RPMI7951 (cell line): ENCODE measurements at regions not wholly inside any gene's neighbourhood (a gene's known extent, or its start where the extent isn't known, plus 50 kb on each side); places are given as distances from the start of the nearest gene placed in this dataset.

Source experiments
- DNase-seq: peaks from one replicate; pipeline ENCODE4 v3.0.0-alpha.2; 2012; ENCODE audit warnings: low read depth

DNA sequence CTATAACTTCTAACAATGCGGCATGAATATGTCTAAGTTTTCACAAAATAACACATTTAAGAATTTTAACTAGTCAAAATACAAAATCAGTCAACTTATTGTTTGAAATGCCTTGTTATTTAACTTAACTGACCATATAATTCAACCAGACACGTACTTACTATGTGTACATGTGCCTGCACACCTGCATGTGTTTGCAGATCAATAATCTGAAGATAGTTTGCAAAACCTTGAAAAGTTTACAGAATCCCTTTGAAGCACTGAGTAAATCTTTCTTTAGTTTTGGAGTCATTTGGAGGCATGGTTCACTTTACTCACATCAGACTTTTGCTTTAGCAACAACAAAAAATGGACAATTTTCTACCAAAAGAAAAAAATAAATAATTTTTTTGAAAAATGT lies 363.8 kb downstream of the PMP22 start:
- no peak for DNase-seq

DNA sequence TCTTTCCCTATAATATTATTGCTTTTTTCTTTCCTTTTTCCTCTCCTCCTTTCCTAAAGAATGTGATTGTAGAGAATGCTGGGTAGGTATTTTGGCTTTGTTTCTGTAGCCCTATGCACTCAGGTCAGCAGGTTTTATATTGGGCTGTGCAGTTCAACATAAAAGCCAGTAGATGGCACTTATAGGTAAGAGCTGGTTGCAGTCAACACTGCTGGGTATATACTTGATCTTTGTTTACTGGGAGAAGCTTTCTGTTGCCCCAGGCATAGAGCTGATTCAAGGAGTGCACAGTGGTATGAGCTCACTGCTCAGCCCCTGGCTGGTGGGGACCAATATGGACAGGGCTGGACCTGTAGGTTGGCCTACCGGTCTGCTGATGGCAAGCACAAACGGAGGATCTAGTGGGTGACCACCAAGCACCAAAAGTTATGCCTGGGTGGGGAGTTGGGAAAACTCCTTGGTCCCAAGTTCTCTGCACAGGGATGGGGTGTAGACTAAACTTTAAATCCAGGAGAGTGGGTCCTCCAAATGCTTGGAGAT lies 378.9 kb downstream of the PMP22 start:
- peak; percentile 36 for DNase-seq

DNA sequence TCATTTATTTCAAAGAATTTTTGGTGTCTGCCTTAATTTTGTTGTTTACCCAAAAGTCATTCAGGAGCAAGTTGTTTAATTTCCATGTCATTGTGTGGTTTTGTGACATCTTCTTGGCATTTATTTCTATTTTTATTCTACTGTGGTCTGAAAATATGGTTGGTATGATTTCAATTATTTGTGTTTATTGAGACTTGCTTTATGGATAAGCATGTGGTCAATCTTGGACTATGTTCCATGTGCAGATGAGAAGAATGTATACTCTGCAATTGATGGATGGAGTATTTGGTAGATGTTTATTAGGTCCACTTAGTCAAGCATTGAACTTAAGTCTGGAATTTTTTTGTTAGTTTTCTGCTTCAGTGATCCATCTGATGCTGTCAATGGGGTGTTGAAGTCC lies 383.0 kb downstream of the PMP22 start:
- no peak for DNase-seq

DNA sequence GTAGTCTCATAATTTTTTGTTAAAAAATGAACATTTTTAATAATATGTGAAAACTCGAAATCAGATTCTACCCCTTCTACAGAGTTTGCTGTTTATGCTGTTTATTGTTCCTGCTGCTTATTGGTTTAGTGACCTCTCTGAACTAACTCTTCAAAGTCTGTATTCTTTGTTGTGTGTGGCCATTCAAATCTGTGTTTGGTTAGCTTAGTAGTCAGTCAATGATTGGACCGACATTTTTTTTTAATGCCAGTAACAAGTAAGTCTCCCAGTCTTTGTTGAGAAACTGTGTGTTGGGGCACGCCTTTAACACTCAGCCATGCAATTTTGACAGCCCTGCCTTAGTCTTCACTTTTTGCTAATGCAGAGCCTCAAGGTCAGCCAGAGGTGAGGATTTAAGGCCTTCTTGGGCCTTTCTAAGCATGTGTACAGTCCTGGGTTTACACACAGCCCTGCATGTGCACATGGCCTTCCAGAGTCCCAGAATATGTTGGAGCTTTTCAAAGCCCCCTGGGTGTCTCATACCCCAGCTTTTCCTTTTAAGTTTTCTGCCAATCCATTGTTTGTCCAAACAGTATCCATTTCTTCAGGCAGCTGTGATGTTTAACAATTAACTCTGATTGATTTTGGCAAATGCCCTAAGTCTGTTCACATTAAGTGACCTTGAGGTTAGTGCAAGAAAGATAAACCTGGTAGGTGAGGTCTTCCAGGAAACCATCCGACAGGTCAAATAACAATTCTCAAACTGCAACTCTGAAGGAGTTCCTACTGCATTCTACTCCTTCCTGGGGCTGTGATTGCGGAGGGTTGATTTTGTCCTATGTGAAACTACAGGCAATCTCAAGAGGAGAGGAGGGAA lies 389.3 kb downstream of the PMP22 start:
- no peak for DNase-seq

DNA sequence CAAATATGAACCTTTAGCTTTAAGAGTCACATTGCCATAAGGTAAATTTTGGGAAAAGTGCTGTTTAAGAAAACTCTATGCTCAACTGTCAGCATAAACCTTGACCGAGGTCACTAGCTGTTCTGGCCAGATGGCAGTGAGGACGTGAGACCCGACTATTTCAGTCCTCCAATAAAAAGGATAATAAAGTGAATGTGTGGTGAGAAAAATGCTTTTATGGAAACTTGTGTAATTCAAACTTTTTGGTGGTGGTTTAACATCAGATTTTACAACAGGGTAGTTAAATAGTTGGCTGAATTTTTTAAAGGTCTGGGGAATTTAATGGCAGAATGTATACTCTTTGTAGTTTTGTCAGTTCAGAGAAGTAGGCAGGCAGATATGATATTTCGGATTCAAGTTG lies 391.1 kb downstream of the PMP22 start:
- DNase-seq = no peak

DNA sequence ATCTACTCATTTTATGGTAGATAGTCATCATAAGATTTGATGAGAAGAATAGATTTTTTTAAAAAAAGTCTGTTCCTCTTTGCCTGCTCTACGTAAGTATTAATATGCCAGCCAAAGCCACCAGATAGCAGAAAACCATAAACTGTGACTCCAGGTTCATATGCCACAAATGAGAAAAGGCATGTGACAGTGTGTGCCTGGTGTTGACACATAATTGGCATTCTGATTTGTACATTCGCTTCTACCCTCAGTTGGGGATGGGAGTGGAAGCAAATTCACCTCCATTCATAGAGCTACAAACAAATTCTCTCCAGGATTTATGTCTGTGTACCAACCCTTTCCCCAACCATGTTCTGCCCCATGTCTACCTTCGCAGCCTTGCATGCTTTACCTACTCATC lies 391.6 kb downstream of the PMP22 start:
- no peak for DNase-seq

DNA sequence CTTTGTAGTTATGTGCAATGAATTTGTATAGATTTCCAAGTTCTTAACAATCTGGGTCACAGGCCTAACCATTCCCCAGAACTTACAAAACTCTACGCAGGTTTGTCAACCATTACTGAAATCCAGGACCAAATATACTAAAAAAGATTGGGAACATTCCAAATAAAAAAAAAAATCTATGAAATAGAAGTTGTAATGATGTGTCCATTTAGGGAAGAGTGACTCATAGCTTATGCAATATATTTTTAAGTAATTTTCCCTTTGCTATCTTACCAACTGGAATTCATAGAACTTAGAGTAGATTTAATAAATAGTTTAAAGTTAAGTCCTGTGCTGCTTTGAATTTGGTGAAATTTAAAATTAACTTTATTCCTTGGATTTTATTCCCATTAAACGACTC lies 393.2 kb downstream of the PMP22 start:
- no peak for DNase-seq

DNA sequence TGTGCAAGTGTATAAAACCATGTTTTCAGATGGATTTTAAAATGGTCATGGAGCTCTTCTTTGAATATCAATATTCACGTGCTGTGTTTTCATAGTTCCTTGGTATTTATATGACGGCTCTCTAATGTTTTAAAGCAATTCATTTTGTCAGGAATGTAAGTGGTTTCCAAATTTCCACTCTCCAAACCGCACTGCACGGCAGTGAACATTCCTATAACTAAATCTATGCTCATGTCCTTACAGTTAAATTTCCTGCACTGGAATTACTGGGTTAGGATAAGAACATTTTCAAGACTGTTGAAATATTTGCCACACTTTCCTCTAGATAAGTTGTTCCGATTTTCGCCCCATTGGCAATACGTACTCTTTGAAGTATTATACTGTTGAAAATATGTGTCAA lies 398.9 kb downstream of the PMP22 start:
- no peak for DNase-seq

DNA sequence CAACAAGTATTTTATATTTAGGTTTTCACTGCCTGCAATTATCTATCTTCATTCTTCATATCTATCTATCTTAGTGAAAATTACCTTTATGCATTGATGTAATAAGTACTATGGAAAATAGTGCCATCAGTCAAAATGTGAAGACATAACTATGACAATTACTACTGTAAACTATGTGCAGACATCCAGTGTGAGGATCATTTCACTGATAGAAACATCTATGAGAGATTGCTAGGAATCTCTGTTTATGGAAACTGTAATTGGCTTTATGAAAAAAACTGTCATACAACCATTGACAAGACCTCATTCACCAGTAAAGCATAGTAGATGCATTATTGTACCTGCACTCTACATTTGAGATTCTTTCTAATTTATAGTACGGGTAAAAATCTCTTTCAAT lies 401.0 kb downstream of the PMP22 start:
- DNase-seq = no peak

DNA sequence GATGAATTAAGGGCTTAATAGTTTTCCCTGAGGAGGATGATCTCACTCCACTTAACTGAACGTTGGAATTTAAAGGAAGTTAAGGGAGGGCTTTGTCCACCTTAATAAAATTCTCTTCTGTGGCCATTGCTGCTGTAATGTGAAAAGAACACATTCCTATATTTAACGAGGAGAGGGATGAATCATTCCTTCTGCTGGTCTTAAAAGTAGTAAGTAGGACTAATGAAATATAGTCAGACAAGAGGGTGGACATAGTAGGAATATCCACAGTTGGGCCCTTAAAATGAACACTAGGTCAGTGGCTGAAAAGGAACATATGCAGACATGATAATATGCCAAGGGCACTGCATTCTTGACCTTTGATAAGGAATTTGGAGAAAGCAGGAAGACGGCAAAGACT lies 405.6 kb downstream of the PMP22 start:
- DNase-seq = no peak

DNA sequence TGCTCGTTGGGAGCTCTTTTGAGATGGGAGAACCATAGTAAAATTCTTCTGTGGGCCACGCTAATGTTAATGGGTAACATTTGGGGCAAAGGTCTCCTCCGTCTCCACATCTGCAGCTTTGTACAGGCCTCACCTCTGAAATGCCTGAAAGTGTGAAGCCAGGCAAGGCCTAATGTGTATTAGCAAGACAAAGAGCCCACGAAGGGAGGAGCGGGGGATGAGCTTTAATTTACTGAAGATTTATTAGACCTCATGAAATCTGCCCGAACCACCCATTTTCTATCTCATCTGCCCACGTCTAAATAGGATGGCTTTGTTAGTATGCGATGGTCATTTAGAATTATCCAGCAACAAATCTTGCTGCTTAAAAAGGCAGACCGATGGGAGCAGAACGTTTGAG lies 408.9 kb downstream of the PMP22 start:
- no peak for DNase-seq

DNA sequence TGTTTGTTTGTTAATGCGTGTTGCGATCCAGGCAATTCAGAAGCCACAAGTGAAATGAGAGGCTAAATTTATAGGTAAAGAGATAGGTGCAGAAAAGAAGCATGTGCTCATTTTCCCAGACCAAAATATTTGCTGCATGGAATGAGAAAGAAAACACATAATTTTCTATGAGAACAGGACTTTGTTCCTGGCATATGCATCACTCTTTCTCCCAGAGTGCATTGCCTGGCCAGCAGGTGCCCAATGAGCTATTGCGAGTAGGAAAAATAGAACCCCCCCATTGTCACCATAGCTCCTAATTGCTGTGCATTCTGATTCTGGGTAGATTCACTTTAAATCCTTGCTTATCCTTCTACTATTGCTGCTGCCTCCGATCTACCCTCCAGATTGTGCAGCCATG lies 410.4 kb downstream of the PMP22 start:
- no peak for DNase-seq

DNA sequence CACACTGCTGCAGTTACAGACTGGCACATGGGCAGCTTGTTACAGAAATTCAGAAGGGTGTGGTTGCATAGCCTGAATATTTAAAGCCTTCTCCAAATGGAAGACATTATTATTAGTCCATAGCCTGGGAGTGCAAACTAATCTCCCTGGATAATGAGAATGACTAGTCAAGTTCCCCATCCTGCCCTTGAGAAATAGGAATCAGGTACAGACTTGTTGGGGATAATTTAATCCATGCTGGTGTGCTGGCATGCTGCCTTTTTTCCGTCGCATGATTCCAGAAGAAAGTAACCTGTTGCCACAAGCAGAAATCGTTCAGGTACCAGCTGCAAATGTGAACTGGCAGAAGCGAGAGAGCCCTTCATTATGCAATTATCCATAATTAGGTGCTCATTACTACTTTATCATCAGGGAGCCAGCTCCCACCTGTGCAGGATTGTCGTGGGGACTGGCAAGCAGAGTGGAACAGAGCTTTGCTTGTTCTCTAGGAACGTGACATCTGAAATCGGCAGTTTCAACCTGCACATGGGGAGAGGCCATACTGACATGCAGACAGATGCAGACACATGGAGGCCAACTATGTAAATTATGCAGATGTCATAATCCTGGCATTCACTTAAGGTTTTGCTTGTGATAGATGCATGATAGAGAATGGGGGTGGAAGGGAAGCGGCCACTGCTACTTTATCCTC lies 419.4 kb downstream of the PMP22 start:
- no peak for DNase-seq

DNA sequence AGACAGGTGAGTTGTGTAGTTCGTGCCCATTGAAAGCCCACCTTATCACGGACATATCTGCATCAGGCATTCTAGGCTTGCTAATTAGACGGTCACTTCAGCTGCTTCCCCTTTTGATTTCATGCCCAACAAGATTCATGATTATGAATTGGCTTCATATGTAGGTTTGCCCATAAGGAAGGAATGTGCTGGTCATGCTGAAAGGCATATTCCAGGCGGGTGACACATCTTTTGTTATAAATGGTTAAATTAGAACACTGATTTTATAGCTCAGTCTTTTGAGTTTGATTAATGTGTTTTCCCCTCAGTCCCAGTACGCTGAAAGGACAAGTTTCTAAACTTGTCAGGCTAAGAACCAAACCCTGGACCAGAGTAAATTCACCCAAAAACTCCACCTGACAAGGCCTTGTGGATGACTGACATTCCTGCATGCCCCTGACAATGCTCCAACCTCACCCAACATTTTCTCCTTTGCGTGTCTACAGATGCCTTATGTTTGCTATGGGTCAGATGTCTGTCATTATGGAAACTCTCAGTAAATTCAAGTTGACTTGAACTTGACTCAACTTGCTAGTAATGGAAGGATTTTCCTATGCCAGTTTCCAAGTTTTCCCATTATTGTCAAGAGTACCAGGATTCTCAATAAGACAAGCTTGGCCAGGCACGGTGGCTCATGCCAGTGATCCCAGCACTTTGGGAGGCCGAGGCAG lies 421.9 kb downstream of the PMP22 start:
- DNase-seq = no peak

DNA sequence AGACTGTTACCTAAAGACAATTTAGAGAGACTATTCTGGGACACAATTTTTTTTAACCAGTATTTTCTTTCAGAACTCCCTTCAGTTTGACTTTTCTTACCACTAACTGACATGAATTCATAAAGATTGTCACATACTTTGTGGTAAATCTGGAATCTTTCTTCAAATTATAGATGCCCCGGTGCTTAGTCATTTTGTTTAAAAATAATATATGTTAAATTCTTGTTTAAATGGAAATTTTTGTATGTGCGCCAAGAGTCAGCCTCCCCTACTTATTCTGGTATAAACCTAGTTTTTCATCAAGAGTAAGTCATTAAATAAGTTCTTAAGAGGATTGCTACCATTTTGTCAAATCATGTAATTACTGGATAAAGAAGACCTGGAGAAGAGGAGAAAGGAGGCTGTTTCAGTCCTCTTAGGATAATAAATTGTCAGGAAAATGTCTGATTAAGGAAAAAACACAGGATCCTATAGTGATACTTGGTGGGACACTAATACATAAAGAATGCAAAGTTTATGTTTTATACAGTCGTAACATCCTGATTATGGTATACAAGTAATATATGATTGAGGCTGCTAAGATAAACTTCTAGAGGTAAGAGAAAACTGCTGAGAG lies 424.4 kb downstream of the PMP22 start:
- DNase-seq = peak; percentile 1

DNA sequence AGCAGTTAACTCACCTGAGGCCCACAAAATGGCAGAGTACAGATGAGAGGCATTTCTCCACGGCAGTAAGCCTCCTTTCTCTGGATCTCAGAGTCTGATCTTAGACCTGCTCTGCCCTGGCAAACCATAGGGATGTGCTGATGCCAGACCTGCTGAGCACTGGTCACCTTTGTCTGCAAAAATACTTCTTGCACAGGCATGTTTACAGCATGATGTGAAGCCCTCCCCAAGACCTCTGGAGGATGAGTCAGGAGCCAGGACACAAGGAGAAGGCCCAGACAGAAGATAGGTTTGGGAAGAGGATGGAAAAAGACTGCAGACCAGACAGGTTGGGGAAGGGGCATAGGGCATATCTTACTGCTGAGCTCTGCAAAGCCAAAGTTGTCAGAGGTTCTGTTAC lies 426.6 kb downstream of the PMP22 start:
- DNase-seq = no peak

DNA sequence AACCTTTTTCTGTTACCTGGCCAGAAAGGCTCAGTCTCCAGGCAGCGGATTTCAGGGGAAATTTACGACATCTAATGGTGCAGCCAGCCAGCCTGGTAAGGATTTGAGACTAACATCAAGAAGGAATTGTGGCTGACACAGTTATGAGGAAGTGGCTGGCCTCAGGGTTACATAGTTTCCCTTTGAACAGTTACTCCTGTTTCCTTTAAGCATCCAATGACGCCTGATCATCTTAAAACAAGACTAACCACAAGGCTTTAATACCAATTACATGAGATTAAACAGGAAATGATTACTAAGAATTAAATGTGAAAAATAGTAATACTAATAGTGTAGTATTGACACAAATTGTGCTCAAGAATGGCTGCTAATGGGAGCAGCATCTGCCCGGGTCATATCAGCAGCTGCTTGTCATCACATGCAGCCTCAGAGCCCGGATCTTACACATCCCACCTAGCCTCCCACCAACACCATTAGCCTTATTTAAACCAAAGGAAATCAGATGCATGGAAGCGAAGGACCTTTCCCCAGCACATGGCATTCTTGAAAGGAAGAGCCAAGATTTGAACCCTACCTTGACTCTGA lies 431.8 kb downstream of the PMP22 start:
- no peak for DNase-seq

DNA sequence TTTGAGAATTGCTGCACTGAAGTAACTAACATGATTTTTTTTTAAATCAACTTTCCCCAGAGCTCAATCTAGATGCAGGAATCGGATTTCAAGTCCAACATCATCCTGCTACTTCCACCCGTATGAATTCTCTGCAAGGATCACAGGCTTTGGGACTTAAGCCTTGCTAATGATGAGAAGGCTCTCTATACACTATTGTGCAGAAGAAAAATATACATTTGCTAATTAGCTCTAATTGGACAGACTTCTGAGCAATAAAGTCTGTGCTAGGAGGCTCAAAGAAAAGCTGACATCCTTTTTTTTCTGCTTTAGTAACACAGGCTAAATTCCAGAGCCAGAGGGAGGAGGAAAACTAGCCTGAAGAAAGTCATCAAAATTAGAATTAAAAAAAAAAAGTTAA lies 433.6 kb downstream of the PMP22 start:
- no peak for DNase-seq

DNA sequence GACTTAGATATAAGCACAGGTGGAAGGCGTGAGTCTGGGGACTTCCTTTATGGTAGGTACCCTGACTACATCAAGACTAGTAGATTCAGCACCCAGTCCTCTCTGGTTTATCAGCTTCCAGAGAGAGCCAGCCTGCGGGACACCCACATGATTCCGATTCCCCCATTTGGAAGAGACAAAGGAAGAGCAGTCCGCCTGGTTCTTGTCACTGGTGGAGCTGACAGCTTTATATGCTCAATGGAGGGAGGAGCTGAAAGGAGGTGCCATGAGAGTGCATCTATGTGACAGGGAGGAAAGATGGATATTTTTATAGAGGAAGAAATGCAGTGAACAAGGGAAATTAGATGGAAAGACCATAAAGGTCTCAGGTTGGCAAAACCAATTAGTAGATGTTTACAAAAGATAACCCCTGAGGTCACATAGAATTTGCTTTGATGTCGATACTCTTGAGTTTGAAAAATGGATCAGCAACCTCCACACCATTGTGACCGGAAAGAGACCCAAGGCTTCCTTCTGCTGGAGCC lies 437.7 kb downstream of the PMP22 start:
- no peak for DNase-seq

DNA sequence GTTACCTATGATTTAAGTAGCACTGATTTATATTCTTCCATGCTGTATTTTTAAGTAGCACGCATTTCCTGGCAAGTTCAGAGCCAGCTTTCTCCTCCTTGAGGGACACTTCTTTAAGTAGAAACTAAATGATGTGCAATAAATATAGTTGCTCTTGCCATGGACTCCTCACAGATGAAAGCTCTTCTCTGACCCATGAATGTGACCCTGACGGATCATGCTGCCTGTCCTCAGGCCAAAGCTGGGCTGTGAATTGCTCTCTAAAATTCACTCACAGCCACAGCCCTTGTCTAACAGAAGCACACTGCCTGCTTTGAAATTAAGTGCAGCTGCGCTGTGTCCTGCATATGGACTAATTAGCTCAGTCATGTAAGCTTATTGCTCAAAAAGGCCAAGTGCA lies 438.8 kb downstream of the PMP22 start:
- no peak for DNase-seq

DNA sequence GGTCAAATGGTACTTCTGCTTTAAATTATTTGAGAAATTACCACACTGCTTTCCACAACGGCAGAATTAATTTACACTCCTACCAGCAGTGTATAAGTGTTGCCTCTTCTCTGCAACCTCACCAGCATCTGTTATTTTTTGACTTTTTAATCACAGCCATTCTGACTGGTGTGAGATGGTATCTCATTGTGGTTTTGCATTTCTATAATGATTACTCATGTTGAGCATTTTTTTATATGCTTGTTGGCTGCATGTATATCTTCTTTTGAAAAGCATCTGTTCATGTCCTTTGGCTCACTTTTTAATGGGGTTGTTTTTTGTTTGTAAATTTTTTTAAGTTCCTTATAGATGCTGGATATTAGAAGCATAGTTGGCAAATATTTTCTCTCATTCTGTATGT lies 446.7 kb downstream of the PMP22 start:
- no peak for DNase-seq

DNA sequence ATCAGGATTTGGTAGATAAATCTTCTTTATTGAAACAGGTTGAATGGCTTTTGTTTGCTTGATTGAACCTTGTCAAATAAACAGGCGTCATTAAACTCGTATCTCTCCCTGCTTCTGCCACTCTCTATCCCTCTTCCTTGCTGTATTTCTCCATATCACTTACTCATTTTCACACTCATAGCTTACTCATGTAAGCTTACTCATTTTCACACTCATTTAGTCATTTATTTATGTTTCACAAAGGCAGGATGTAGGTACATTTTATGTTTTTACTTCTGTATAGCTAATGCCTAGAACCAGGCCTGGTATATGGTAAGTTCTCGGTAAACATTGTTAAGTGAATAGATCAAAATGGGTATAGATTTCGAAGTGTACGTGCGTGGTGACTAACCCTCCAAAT lies 450.0 kb downstream of the PMP22 start:
- DNase-seq = no peak
